ENCODE measurements at regions not wholly inside any gene's neighbourhood (a gene's known extent, or its start where the extent isn't known, plus 50 kb on each side); places are given as distances from the start of the nearest gene placed in this dataset.
"Not testable (repeated sequence)": the region's sequence is repeated elsewhere in the genome, so short reads cannot be mapped to it uniquely, and the experiment has no call there.

DNA sequence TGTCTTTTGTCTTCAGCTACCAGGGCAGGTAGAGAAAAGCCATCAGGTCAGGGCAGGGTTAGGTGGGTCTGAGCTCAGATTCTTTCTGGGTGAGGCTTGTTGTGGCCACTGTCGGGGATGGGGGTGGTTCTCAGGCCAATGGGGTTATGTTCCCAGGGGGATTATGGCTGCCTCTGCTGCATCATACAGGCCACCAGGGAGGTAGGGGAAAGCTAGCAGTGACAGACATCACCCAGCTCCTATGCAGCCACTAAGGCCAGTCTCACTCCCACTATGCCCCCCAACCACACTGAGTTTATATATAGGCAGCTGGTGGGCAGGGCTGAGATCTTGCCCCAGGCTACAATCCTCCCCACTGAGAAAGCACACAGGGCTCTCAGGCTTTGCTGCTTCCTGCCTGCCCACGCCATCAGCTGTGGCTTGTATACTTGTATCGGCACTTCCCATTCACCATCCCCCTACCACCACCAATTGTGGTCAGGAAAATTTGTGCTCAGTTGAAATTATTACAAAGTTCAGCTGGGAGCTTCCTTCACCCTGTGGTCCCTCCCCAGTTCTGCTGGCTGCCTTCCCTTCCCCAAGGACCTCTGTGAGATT lies 72.6 kb upstream of the PTPN13 start:
- TF ChIP-seq CTCF (IDR thresholded peaks at IDR 0.05; ENCODE audit: borderline replicate concordance, control extremely low read depth, extremely low read depth, insufficient read depth, missing control alignments) = no peak
- in situ Hi-C loops (cut with MboI; ENCODE audit: low sequenced_read_pairs, unreplicated experiment) = no loop called here
- no peak for DNase-seq (ENCODE audit: low spot score)

- no peak for DNase-seq (ENCODE audit: low spot score)
- in situ Hi-C loops (cut with MboI; ENCODE audit: low sequenced_read_pairs, unreplicated experiment) = no loop called here
- TF ChIP-seq CTCF (IDR thresholded peaks at IDR 0.05; ENCODE audit: borderline replicate concordance, control extremely low read depth, extremely low read depth, insufficient read depth, missing control alignments) = peak; percentile 8
Observed at GRCh38 chr4:86522349-86522748, 71.8 kb upstream of the PTPN13 start.

- in situ Hi-C loops (cut with MboI; ENCODE audit: low sequenced_read_pairs, unreplicated experiment) = no loop called here
- TF ChIP-seq CTCF (IDR thresholded peaks at IDR 0.05; ENCODE audit: borderline replicate concordance, control extremely low read depth, extremely low read depth, insufficient read depth, missing control alignments) = no peak
- DNase-seq (ENCODE audit: low spot score) = no peak
Observed at GRCh38 chr4:86523333-86523732, 70.8 kb upstream of the PTPN13 start.

DNA sequence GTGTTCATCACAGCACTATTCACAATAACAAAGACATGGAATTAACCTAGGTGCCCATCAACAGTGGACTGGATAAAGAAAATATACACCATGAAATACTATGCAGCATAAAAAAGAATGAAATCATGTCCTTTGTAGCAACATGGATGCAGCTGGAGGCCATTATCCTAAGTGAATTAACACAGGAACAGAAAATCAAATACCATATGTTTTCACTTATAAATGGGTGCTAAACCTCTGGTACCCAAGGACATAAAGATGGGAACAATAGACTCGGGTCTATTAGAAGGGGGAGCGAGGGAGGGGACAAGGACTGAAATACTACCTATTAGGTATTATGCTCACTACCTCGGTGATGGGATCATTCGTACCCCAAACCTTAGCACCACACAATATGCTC lies 66.4 kb upstream of the PTPN13 start:
- in situ Hi-C loops (cut with MboI; ENCODE audit: low sequenced_read_pairs, unreplicated experiment) = not testable (repeated sequence)

GRCh38 chr4:86529436-86529835 lies 64.7 kb upstream of the PTPN13 start:
- DNase-seq (ENCODE audit: low spot score) = no peak
- in situ Hi-C loops (cut with MboI; ENCODE audit: low sequenced_read_pairs, unreplicated experiment) = no loop called here
- TF ChIP-seq CTCF (IDR thresholded peaks at IDR 0.05; ENCODE audit: borderline replicate concordance, control extremely low read depth, extremely low read depth, insufficient read depth, missing control alignments) = no peak

More for the DNA sequence above, 66.4 kb upstream of the PTPN13 start:
- not testable (repeated sequence) for DNase-seq (ENCODE audit: low spot score)

DNA sequence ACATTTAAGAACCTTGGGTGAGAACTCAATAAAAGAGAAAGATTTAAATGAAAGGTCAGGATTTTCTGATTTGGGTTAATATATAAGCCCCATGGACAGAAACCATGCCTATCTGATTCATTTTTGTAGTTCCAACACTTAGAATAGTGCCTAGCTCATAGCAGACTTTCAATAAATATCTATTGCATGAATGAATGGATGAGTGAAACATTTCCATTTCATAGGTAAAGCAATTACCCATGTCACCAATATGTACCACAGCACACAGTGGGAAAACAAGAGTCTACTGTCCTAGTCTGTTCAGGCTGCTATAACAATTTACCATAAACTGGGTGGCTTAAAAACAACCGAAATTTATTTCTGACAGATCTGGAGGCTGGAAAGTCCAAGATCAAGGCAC lies 63.9 kb upstream of the PTPN13 start:
- in situ Hi-C loops (cut with MboI; ENCODE audit: low sequenced_read_pairs, unreplicated experiment) = no loop called here
- no peak for DNase-seq (ENCODE audit: low spot score)
- no peak for TF ChIP-seq CTCF (IDR thresholded peaks at IDR 0.05; ENCODE audit: borderline replicate concordance, control extremely low read depth, extremely low read depth, insufficient read depth, missing control alignments)

DNA sequence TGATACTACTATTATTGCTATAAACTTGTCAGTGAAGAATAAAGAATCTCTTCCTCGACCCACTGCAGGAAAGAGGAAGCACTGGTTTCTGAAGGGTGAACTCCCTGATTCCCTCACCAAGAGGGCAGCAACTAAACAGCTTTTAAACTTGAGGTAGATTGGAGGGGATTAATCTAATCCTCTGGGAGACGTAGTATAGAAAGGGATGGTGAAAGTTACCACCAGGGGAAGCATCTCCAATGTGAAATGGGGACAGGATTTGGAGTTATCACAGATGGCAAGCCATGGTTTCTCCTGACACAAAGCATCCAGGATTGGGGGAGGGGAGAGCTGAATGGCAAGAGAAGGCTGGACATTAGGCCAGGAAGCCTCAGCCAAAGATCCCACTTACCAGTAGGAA lies 62.7 kb upstream of the PTPN13 start:
- DNase-seq (ENCODE audit: low spot score) = no peak
- in situ Hi-C loops (cut with MboI; ENCODE audit: low sequenced_read_pairs, unreplicated experiment) = no loop called here
- no peak for TF ChIP-seq CTCF (IDR thresholded peaks at IDR 0.05; ENCODE audit: borderline replicate concordance, control extremely low read depth, extremely low read depth, insufficient read depth, missing control alignments)
